ENCODE measurements at regions not wholly inside any gene's neighbourhood (a gene's known extent, or its start where the extent isn't known, plus 50 kb on each side); places are given as distances from the start of the nearest gene placed in this dataset.

DNA sequence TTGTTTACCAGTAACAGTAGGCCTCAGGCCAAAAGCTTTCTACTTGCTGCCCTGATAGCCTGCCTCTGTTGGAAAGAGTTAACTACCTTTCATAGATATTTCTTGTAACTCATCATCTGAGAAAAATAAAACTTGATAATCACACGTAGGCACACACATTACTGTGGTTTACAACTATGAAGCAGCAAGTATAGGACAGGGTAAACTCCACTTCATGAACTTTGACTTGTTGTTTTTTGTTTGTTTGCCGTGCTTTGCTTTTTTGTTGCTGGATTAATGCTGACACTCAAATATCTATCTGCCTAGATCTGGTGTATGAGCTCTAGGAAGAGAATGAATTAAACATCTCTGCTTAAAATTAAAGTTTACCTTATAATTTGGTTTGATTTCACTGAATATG lies 924.7 kb upstream of the ADGRL2 start:
- Mint-ChIP-seq H3K36me3 (ENCODE audit: insufficient read depth, unreplicated experiment) (no peaks in the 10 kb centered on the region), H3K4me1 (ENCODE audit: low read depth, unreplicated experiment) (peaks cover under 1% of the 10 kb centered on the region), H3K9me3 (ENCODE audit: unreplicated experiment) (no peaks in the 10 kb centered on the region), H3K27ac (ENCODE audit: unreplicated experiment) (no peak overlapping the region), H3K27me3 (ENCODE audit: insufficient read depth, unreplicated experiment) (no peaks in the 10 kb centered on the region), H3K4me3 (ENCODE audit: unreplicated experiment) (no peak overlapping the region)
- intact Hi-C loops (cut with micrococcal nuclease; ENCODE audit: unreplicated experiment), result no loop called here
- no peak overlapping the region for H3K4me3 ChIP-seq (ENCODE audit: low read depth, low read length)
- ChIA-PET POLR2A (no interaction called here), CTCF (no interaction called here)
- H3K4me1 ChIP-seq, result peaks cover under 1% of the 10 kb centered on the region; the same call in 1 of the 2 replicates
- no TSS peak for BruUV-seq (replicated peaks)
- DNase-seq, result no peak
- H3K27me3 ChIP-seq (replicated peaks; ENCODE audit: control insufficient read depth, insufficient read depth, low read length), result no peaks in the 10 kb centered on the region
- TF ChIP-seq, protein P1, sequence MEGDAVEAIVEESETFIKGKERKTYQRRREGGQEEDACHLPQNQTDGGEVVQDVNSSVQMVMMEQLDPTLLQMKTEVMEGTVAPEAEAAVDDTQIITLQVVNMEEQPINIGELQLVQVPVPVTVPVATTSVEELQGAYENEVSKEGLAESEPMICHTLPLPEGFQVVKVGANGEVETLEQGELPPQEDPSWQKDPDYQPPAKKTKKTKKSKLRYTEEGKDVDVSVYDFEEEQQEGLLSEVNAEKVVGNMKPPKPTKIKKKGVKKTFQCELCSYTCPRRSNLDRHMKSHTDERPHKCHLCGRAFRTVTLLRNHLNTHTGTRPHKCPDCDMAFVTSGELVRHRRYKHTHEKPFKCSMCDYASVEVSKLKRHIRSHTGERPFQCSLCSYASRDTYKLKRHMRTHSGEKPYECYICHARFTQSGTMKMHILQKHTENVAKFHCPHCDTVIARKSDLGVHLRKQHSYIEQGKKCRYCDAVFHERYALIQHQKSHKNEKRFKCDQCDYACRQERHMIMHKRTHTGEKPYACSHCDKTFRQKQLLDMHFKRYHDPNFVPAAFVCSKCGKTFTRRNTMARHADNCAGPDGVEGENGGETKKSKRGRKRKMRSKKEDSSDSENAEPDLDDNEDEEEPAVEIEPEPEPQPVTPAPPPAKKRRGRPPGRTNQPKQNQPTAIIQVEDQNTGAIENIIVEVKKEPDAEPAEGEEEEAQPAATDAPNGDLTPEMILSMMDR (IDR thresholded peaks at IDR 0.05; ENCODE audit: insufficient read depth in 1 of 2, low read depth in 1 of 2, low read length in 1 of 2, severe bottlenecking in 1 of 2, unreplicated experiment in 1 of 2), result no peak
- H3K36me3 ChIP-seq (ENCODE audit: control insufficient read depth, insufficient read depth, low read length), result no peaks in the 10 kb centered on the region
- no peaks in the 10 kb centered on the region for H3K9me3 ChIP-seq

DNA sequence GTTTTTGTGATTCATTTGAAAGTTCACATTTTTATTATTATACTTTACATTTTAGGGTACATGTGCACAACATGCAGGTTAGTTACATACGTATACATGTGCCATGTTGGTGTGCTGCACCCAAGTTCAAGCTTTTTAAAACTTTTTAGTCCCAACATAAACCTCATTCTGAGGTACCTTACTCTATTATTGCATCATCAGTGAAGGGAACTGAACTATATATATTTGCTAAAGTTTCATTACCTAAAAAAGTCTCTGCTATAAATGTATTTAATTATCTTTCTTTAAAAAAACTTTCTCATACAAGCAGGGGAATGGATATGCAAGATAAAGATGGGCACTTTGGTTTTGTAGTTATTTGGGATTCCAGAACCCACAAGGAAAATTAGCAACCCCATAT lies 931.4 kb upstream of the ADGRL2 start:
- POLR2A ChIA-PET, result no interaction called here

DNA sequence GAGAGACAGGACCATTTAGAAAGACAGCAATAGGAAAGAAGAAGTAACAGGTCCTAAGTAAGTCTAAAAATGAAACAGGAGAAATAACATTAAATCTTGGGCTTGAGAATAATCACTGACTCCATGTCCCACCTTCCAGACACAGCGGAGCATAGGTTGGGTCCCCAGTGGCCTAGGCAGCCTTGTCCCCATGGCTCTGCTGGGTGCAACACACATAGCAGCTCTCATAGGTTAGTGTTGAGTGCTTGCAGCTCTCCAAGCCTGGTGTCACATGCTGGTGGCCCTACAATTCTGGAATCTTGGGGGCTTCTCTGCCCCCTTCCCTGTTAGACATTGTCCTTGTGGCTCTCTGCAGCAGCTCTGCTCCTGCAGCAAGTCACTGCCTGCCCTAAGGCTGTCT lies 952.8 kb upstream of the ADGRL2 start:
- BruUV-seq (replicated peaks), result no TSS peak
- DNase-seq, result no peak
- H3K27ac Mint-ChIP-seq (ENCODE audit: unreplicated experiment), result no peak overlapping the region

More for the DNA sequence above, 931.4 kb upstream of the ADGRL2 start:
- Histone ChIP-seq H3K27me3 (replicated peaks; ENCODE audit: control insufficient read depth, insufficient read depth, low read length) (no peaks in the 10 kb centered on the region), H3K9me3 (no peaks in the 10 kb centered on the region), H3K36me3 (ENCODE audit: control insufficient read depth, insufficient read depth, low read length) (no peaks in the 10 kb centered on the region), H3K4me3 (ENCODE audit: low read depth, low read length) (no peak overlapping the region), H3K4me1 (no peaks in the 10 kb centered on the region)
- intact Hi-C loops (cut with micrococcal nuclease; ENCODE audit: unreplicated experiment), result no loop called here
- CTCF ChIA-PET, result no interaction called here
- H3K9me3 Mint-ChIP-seq (ENCODE audit: unreplicated experiment), result no peaks in the 10 kb centered on the region
- TF ChIP-seq, protein P1 (IDR thresholded peaks at IDR 0.05; ENCODE audit: insufficient read depth in 1 of 2, low read depth in 1 of 2, low read length in 1 of 2, severe bottlenecking in 1 of 2, unreplicated experiment in 1 of 2), result no peak
- H3K27ac Mint-ChIP-seq (ENCODE audit: unreplicated experiment), result no peak overlapping the region
- no peaks in the 10 kb centered on the region for H3K4me1 Mint-ChIP-seq (ENCODE audit: low read depth, unreplicated experiment)
- no peaks in the 10 kb centered on the region for H3K27me3 Mint-ChIP-seq (ENCODE audit: insufficient read depth, unreplicated experiment)
- DNase-seq, result no peak
- H3K36me3 Mint-ChIP-seq (ENCODE audit: insufficient read depth, unreplicated experiment), result no peaks in the 10 kb centered on the region
- no peak overlapping the region for H3K4me3 Mint-ChIP-seq (ENCODE audit: unreplicated experiment)
- no TSS peak for BruUV-seq (replicated peaks)

More for the DNA sequence above, 952.8 kb upstream of the ADGRL2 start:
- Mint-ChIP-seq H3K36me3 (ENCODE audit: insufficient read depth, unreplicated experiment) (no peaks in the 10 kb centered on the region), H3K4me1 (ENCODE audit: low read depth, unreplicated experiment) (peaks cover 20% of the 10 kb centered on the region), H3K9me3 (ENCODE audit: unreplicated experiment) (peaks cover 10% of the 10 kb centered on the region), H3K27me3 (ENCODE audit: insufficient read depth, unreplicated experiment) (no peaks in the 10 kb centered on the region), H3K4me3 (ENCODE audit: unreplicated experiment) (no peak overlapping the region)
- Histone ChIP-seq H3K4me3 (ENCODE audit: low read depth, low read length) (no peak overlapping the region), H3K9me3 (no peaks in the 10 kb centered on the region), H3K4me1 (no peaks in the 10 kb centered on the region), H3K27me3 (replicated peaks; ENCODE audit: control insufficient read depth, insufficient read depth, low read length) (no peaks in the 10 kb centered on the region), H3K36me3 (ENCODE audit: control insufficient read depth, insufficient read depth, low read length) (no peaks in the 10 kb centered on the region)
- TF ChIP-seq, protein P1 (IDR thresholded peaks at IDR 0.05; ENCODE audit: insufficient read depth in 1 of 2, low read depth in 1 of 2, low read length in 1 of 2, severe bottlenecking in 1 of 2, unreplicated experiment in 1 of 2), result no peak
- intact Hi-C loops (cut with micrococcal nuclease; ENCODE audit: unreplicated experiment), result no loop called here
- ChIA-PET CTCF (no interaction called here), POLR2A (no interaction called here)

All from Caco-2 (cell line).